Spleen (tissue), 7 donors: ENCODE measurements at regions not wholly inside any gene's neighbourhood (a gene's known extent, or its start where the extent isn't known, plus 50 kb on each side); places are given as distances from the start of the nearest gene placed in this dataset.

Source experiments
- POLR2A ChIP-seq, 3 donors: fragments of 450-650 bp; IDR thresholded peaks; one replicate each; pipeline ENCODE4 v1.5.1; 2017; ENCODE audit warnings: antibody characterized with exemption in 3 of 3, mild to moderate bottlenecking in 1 of 3
- POLR2AphosphoS5 ChIP-seq, 3 donors: sonication (generic); formaldehyde crosslinking; IDR thresholded peaks; one replicate each; pipeline ENCODE4 v1.5.1; 2017; ENCODE audit warnings: antibody characterized with exemption in 3 of 3
- TF ChIP-seq, protein P1 (sequence below), 11 experiments: fragments of 200-600 bp in 7 of 11; fragments of 450-650 bp in 4 of 11; sonication (generic) in 4 of 11; IDR thresholded peaks in 8 of 11; conservative IDR thresholded peaks in 3 of 11; 1 replicate in 7 of 11; 2 replicates in 4 of 11; pipeline versions ENCODE4 v1.4.0 to v1.8.0; 2016 to 2021; ENCODE audit warnings: antibody characterized with exemption in 11 of 11, inconsistent platforms in 4 of 11, mild to moderate bottlenecking in 1 of 11
- donor health status: DM: no; HTN: no; CAD: no; lungs with moderate emphysema.
- donor health status: DM: no; HTN: no; CAD: no.
- donor health status: DM: no; HTN: no; CAD: no.

DNA sequence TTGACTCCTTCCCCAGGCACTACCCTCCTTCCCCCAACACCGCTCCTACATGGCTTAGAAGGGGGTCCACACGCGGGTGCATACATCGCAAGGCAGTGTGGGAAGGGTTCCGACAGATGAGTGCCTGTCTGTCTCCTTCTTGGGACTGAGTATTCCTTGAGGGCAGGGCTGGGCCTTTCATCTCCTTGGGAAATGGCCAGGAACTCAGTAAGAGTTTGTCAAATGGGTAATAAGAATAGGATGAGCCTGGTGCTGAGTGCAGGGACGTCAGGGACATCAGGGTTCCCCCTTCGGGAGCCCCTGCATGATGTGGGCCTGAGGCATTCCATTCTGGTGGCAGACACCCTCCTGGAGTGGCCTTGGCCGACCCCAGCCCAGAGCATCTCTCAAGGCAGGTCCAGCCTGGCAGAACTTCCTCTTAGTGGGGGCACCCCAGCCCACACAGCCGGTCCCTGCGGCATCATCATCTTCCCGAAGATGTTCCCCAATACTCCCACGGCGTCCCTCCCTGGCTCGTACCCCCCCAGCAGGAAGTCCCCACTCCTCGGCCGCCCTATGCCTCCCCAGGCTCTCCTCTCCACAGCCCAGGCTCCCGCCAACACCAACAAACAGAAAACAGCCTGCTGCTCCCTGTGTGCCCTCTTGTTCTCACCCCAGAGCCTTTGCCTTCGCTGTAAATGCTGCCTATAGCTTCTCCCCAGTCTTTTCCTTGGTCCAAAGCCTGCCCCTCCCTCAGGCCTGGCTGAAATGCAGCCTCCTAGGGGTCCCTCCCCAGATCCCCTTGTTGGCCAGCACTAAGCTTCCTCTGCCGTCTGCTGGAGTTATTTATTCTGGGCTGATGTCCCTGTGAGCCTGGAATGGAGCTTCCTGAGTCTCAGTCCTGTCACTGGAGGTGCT lies 67.5 kb upstream of the LCTL start:
- TF ChIP-seq POLR2A (IDR thresholded peaks at IDR 0.05) = no peak
- TF ChIP-seq, protein P1, sequence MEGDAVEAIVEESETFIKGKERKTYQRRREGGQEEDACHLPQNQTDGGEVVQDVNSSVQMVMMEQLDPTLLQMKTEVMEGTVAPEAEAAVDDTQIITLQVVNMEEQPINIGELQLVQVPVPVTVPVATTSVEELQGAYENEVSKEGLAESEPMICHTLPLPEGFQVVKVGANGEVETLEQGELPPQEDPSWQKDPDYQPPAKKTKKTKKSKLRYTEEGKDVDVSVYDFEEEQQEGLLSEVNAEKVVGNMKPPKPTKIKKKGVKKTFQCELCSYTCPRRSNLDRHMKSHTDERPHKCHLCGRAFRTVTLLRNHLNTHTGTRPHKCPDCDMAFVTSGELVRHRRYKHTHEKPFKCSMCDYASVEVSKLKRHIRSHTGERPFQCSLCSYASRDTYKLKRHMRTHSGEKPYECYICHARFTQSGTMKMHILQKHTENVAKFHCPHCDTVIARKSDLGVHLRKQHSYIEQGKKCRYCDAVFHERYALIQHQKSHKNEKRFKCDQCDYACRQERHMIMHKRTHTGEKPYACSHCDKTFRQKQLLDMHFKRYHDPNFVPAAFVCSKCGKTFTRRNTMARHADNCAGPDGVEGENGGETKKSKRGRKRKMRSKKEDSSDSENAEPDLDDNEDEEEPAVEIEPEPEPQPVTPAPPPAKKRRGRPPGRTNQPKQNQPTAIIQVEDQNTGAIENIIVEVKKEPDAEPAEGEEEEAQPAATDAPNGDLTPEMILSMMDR (IDR thresholded peaks at IDR 0.05 in 8 of 11, conservative IDR thresholded peaks at IDR 0.05 in 3 of 11) = no peak
- TF ChIP-seq POLR2AphosphoS5 (IDR thresholded peaks at IDR 0.05) = no peak
